ENCODE measurements at regions not wholly inside any gene's neighbourhood (a gene's known extent, or its start where the extent isn't known, plus 50 kb on each side); places are given as distances from the start of the nearest gene placed in this dataset.
"Not testable (repeated sequence)": the region's sequence is repeated elsewhere in the genome, so short reads cannot be mapped to it uniquely, and the experiment has no call there.

DNA sequence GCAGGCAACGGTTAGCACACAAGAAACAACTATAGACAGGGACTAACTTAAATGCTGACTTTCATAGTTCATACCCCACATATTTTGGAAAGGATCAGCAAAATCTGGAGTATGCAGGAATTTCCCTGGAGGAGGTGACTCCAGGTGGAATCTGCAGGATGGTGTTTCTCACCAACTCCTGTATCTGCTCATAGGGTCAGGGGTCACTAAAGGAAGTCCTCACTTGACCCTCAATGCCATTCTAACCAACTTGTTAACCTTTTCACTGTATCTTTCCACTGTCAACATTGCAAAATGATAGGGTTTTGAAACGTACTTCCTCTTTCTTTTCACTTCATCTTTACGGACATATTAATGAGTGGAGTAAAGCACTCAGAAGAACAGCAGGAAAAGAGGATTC lies 207.0 kb upstream of the CXCR4 start:
- H3K27ac Mint-ChIP-seq = peak overlapping the region; percentile 90
- no peaks in the 10 kb centered on the region for H3K27me3 Mint-ChIP-seq
- H3K36me3 Mint-ChIP-seq (ENCODE audit: low read depth) = no peaks in the 10 kb centered on the region
- H3K4me3 Mint-ChIP-seq = no peak overlapping the region
- intact Hi-C loops (cut with micrococcal nuclease) = loop anchor here (5.0 to 10.0 kb wide), 4 partner anchors 68 to 320 kb away; partner anchors contain the start of gene CXCR4
- H3K4me1 Mint-ChIP-seq (ENCODE audit: low read depth) = peaks cover 71% of the 10 kb centered on the region
- no peaks in the 10 kb centered on the region for H3K9me3 Mint-ChIP-seq

DNA sequence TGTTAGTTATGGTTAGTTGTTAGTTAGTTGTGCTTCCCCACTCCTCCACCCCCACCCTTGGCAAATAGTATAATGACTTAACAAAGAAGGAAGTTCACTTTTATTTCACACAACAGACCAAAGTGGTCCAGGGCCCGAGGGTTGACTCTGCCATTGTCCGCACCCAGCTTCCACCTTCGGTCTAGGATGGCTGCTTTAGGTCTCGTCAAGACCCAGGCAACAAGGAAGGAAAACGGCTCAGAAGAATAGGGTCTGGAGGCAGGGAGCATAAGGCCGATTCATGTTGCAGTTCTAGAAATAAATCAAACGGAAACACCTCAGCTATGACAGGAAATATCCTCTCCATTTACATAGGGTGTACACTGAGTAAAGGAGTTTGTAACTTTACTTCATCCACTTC lies 206.0 kb upstream of the CXCR4 start:
- H3K27me3 Mint-ChIP-seq = no peaks in the 10 kb centered on the region
- H3K9me3 Mint-ChIP-seq = no peaks in the 10 kb centered on the region
- no peak overlapping the region for H3K4me3 Mint-ChIP-seq
- peak overlapping the region; percentile 90 for H3K27ac Mint-ChIP-seq
- H3K36me3 Mint-ChIP-seq (ENCODE audit: low read depth) = no peaks in the 10 kb centered on the region
- peaks cover 79% of the 10 kb centered on the region for H3K4me1 Mint-ChIP-seq (ENCODE audit: low read depth)
- intact Hi-C loops (cut with micrococcal nuclease) = loop anchor here (10.0 kb wide), 1 partner anchor 319 kb away; no protein-coding TSS in a partner anchor

GRCh38 chr2:136323195-136323594 lies 205.2 kb upstream of the CXCR4 start:
- no peak overlapping the region for H3K4me3 Mint-ChIP-seq
- H3K4me1 Mint-ChIP-seq (ENCODE audit: low read depth) = peaks cover 72% of the 10 kb centered on the region
- peak overlapping the region; percentile 90 for H3K27ac Mint-ChIP-seq
- intact Hi-C loops (cut with micrococcal nuclease) = loop anchor here (10.0 kb wide), 1 partner anchor 318 kb away; no protein-coding TSS in a partner anchor
- H3K27me3 Mint-ChIP-seq = no peaks in the 10 kb centered on the region
- no peaks in the 10 kb centered on the region for H3K9me3 Mint-ChIP-seq
- no peaks in the 10 kb centered on the region for H3K36me3 Mint-ChIP-seq (ENCODE audit: low read depth)

DNA sequence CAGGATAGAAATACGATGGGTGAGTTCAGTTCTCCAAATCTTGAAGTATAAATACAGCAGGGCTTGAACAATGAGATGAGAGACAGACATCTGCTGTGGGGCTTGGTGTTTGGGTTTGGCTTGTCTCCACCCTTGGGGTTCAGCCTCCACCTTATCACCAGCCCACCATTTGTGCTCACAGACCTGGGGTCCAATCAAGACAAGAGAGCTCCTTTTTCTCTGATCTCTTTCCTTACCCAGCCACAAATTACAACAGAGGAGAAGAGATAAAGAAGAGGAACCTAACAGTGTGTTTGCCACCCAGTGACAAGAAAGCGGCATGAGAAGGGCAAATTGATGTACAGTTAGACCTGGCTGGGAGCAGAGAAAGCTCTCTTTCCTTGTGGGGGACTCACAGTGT lies 204.5 kb upstream of the CXCR4 start:
- no peaks in the 10 kb centered on the region for H3K27me3 Mint-ChIP-seq
- H3K27ac Mint-ChIP-seq = peak overlapping the region; percentile 90
- no peaks in the 10 kb centered on the region for H3K36me3 Mint-ChIP-seq (ENCODE audit: low read depth)
- no peaks in the 10 kb centered on the region for H3K9me3 Mint-ChIP-seq
- no peak overlapping the region for H3K4me3 Mint-ChIP-seq
- H3K4me1 Mint-ChIP-seq (ENCODE audit: low read depth) = peaks cover 65% of the 10 kb centered on the region
- intact Hi-C loops (cut with micrococcal nuclease) = loop anchor here (10.0 kb wide), 1 partner anchor 318 kb away; no protein-coding TSS in a partner anchor

DNA sequence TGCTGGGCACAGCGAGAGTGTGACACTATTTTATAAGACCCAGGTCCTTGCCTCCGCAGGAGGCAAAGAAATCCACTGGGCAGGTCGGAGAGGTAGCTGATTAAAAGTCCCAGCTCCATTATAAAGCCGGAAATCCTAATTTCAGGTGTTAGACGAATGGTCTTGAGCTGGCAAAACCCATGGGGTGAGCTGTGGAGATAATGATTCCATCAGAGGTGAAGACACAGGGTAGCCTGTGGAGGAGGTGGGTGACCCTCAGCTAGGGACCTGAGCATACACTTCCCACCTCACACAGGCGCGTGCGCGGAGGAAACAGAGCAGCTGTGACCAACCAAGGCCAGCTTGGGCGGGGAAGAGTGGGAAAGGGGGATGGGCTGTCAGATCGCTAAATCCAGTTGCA lies 201.7 kb upstream of the CXCR4 start:
- H3K27me3 Mint-ChIP-seq = no peaks in the 10 kb centered on the region
- peaks cover 39% of the 10 kb centered on the region for H3K4me1 Mint-ChIP-seq (ENCODE audit: low read depth)
- peak overlapping the region; percentile 44 for H3K27ac Mint-ChIP-seq
- H3K9me3 Mint-ChIP-seq = no peaks in the 10 kb centered on the region
- H3K36me3 Mint-ChIP-seq (ENCODE audit: low read depth) = no peaks in the 10 kb centered on the region
- intact Hi-C loops (cut with micrococcal nuclease) = loop anchor here (10.0 kb wide), 1 partner anchor 315 kb away; no protein-coding TSS in a partner anchor
- H3K4me3 Mint-ChIP-seq = no peak overlapping the region

GRCh38 chr2:136319237-136319636 lies 201.3 kb upstream of the CXCR4 start:
- intact Hi-C loops (cut with micrococcal nuclease) = no loop called here
- Mint-ChIP-seq H3K27ac (peak overlapping the region; percentile 44), H3K4me3 (no peak overlapping the region)

DNA sequence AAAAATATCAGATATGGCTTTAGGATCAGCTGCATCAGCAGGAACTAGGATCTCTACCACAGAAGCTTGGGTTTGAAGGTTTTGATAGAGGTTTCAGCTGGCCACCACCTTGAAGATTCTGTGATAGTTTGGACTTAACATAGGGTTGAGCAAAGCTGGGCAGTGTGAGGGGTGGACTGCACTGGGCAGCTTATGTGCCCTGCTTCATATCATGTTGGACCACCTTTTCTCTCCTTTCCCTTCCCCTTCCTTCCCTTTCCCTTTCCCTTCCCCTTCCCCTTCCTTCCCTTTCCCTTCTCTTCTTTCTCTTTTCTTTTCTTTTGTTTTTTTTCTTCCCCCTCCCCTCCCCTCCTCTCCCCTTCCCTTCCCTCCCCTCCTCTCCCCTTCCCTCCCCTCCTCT lies 196.3 kb upstream of the CXCR4 start:
- intact Hi-C loops (cut with micrococcal nuclease) = no loop called here
- Mint-ChIP-seq H3K4me1 (ENCODE audit: low read depth) (peaks cover 20% of the 10 kb centered on the region), H3K27ac (no peak overlapping the region), H3K4me3 (no peak overlapping the region), H3K36me3 (ENCODE audit: low read depth) (no peaks in the 10 kb centered on the region), H3K27me3 (no peaks in the 10 kb centered on the region), H3K9me3 (no peaks in the 10 kb centered on the region)

More at GRCh38 chr2:136319237-136319636, 201.3 kb upstream of the CXCR4 start:
- no peaks in the 10 kb centered on the region for H3K9me3 Mint-ChIP-seq
- H3K4me1 Mint-ChIP-seq (ENCODE audit: low read depth) = peaks cover 34% of the 10 kb centered on the region
- H3K27me3 Mint-ChIP-seq = no peaks in the 10 kb centered on the region
- no peaks in the 10 kb centered on the region for H3K36me3 Mint-ChIP-seq (ENCODE audit: low read depth)

- H3K9me3 Mint-ChIP-seq; H3K27ac Mint-ChIP-seq; intact Hi-C loops (cut with micrococcal nuclease); H3K4me3 Mint-ChIP-seq; H3K27me3 Mint-ChIP-seq; H3K36me3 Mint-ChIP-seq (ENCODE audit: low read depth): not testable (repeated sequence)
- H3K4me1 Mint-ChIP-seq (ENCODE audit: low read depth) = peaks cover 23% of the 10 kb centered on the region
Measured at GRCh38 chr2:136312568-136312967, 194.6 kb upstream of the CXCR4 start.

- H3K27ac Mint-ChIP-seq = peak overlapping the region; percentile 25
- H3K27me3 Mint-ChIP-seq = no peaks in the 10 kb centered on the region
- no peaks in the 10 kb centered on the region for H3K36me3 Mint-ChIP-seq (ENCODE audit: low read depth)
- no peak overlapping the region for H3K4me3 Mint-ChIP-seq
- intact Hi-C loops (cut with micrococcal nuclease) = no loop called here
- no peaks in the 10 kb centered on the region for H3K9me3 Mint-ChIP-seq
- H3K4me1 Mint-ChIP-seq (ENCODE audit: low read depth) = peaks cover 31% of the 10 kb centered on the region
Measured at GRCh38 chr2:136310797-136311603, 193.1 kb upstream of the CXCR4 start.

DNA sequence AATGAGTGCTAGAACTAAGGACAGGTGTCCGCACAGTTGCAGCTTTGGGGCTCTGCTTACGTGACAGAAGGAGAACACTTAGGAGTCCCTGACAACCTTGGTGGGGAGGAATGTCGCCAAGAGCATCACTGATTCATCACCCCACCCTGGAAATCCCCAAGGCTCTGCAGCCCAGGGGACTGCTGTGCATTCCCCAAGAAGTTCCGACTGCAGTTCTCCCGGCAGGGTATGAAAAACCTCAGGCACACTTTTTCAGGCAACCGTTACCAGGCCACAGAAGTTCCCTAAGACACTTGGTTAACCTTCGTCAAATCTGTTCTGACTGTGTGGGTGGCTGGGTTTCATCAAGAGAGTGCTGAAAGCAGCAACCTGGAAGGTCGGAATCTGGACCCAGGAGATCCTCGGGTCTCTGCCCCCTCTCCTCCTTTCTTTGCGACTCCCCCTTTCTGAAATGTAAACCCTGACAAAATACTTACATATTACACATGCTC lies 192.1 kb upstream of the CXCR4 start:
- H3K36me3 Mint-ChIP-seq (ENCODE audit: low read depth) = no peaks in the 10 kb centered on the region
- H3K4me1 Mint-ChIP-seq (ENCODE audit: low read depth) = peaks cover 31% of the 10 kb centered on the region
- no peaks in the 10 kb centered on the region for H3K9me3 Mint-ChIP-seq
- H3K4me3 Mint-ChIP-seq = no peak overlapping the region
- intact Hi-C loops (cut with micrococcal nuclease) = no loop called here
- H3K27ac Mint-ChIP-seq = no peak overlapping the region
- H3K27me3 Mint-ChIP-seq = no peaks in the 10 kb centered on the region

DNA sequence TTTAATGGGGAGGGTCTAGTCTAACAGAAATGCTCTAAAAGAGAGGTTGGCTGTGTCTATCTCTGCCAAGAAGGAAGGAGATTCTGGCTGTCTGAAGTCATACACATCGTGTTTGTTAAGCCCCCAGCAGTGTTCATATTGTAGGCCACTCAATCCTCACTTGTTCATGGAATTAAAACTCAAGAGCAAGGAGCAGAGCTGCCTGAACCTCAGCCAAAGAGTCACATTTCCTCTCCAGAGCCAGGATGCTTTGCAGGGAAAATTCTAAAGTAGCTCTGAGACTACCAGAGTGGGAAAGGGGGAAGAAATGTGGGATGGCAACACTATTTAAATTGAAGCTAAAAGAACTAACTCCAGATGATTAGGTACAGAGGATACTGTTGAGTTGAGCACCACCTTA lies 190.7 kb upstream of the CXCR4 start:
- intact Hi-C loops (cut with micrococcal nuclease) = no loop called here
- Mint-ChIP-seq H3K4me3 (no peak overlapping the region), H3K9me3 (no peaks in the 10 kb centered on the region), H3K36me3 (ENCODE audit: low read depth) (no peaks in the 10 kb centered on the region), H3K27ac (no peak overlapping the region), H3K27me3 (no peaks in the 10 kb centered on the region), H3K4me1 (ENCODE audit: low read depth) (peaks cover 36% of the 10 kb centered on the region)

DNA sequence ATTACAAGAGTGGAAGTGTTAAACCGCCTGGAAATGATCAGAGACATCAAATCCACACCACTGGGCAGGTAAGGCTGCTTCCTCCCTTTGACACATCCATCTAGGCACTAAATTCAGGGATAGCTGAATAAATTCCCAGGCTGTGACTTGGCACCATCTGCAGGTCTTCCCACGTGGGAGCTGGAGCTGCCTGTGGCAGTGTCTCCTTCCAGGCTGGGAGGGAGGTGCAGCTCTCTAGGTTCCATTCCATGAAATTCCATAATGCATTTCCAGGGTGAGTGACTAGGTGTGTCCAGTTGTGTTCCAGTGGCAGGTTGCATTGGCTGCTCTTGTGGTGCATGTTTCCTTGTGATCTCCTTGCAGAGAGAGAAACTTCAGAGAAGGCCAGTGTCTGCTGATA lies 188.9 kb upstream of the CXCR4 start:
- intact Hi-C loops (cut with micrococcal nuclease) = no loop called here
- Mint-ChIP-seq H3K36me3 (ENCODE audit: low read depth) (no peaks in the 10 kb centered on the region), H3K27me3 (no peaks in the 10 kb centered on the region), H3K4me1 (ENCODE audit: low read depth) (peaks cover 36% of the 10 kb centered on the region), H3K9me3 (no peaks in the 10 kb centered on the region), H3K4me3 (no peak overlapping the region), H3K27ac (no peak overlapping the region)

DNA sequence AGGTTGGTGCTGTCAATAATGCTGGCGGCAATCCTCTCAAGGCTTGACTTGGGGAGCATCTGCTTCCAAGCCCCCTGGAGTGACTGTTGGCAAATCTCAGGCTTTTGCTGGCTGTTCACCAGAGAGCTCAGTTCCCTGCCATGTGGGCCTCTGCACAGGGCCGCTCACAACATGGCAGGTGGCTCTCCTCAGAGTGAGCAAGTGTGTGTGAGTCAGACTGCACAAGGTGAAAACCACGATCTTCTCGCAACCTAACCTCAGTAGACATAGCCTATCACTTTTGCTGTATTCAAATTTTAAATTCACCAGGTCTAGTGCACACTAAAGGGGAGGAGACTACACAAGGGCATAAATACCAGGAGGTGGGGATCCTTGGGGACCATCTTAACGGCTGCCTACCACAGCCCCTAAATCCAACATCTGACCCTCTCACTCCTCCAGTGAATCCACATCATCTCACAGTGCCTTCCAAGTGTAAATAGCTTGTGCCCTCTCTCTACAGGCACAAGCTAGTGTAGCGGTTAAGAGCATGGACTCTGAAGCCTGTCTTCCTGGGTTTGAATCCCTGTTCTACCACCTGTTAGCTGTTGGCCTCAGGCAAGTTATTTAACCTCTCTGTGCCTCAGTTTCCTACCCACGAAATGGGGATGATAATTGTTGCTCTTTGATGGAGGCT lies 187.7 kb upstream of the CXCR4 start:
- Mint-ChIP-seq H3K9me3 (no peaks in the 10 kb centered on the region), H3K36me3 (ENCODE audit: low read depth) (no peaks in the 10 kb centered on the region), H3K4me1 (ENCODE audit: low read depth) (peaks cover 26% of the 10 kb centered on the region), H3K27ac (no peak overlapping the region), H3K27me3 (no peaks in the 10 kb centered on the region), H3K4me3 (no peak overlapping the region)
- intact Hi-C loops (cut with micrococcal nuclease) = no loop called here

DNA sequence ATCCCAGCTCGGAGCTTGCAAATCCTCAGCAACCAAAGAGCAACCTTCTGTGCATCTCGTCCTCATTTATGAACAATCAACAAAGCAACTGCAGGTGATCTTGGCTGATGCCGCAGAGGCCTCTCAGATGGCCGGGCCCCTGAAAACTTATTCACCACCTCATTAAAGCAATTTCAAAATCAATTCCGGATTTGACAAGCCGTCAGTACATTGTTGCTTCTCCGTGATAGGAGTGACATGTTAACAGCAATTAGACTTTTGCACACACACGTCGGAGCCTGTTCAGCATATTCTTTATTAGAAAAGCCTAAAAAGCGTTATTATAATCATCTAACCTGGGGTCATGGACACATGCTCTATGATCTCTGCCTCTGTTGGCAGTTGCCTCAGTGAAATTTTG lies 183.1 kb upstream of the CXCR4 start:
- H3K9me3 Mint-ChIP-seq = no peaks in the 10 kb centered on the region
- H3K36me3 Mint-ChIP-seq (ENCODE audit: low read depth) = no peaks in the 10 kb centered on the region
- no peaks in the 10 kb centered on the region for H3K27me3 Mint-ChIP-seq
- H3K4me1 Mint-ChIP-seq (ENCODE audit: low read depth) = peaks cover 13% of the 10 kb centered on the region
- H3K27ac Mint-ChIP-seq = no peak overlapping the region
- intact Hi-C loops (cut with micrococcal nuclease) = no loop called here
- no peak overlapping the region for H3K4me3 Mint-ChIP-seq
